Heart left ventricle (tissue), 16 donors: ENCODE measurements at regions not wholly inside any gene's neighbourhood (a gene's known extent, or its start where the extent isn't known, plus 50 kb on each side); places are given as distances from the start of the nearest gene placed in this dataset.
A peak's percentile ranks its signal among the peaks of the same experiment; 100 is the strongest.

Experiments used
- ATAC-seq, 4 donors: fragments of 200-7000 bp; cut with Tn5 transposase; one replicate each; pipeline ENCODE4 v1.9.1; 2020 to 2022; ENCODE audit warnings: moderate library complexity in 4 of 4, mild to moderate bottlenecking in 3 of 4, moderate number of reproducible peaks in 1 of 4
- DNase-seq, 5 donors: peaks; one replicate each; pipeline ENCODE4 v3.0.0-alpha.2; 2020
- H3K27ac ChIP-seq, 12 donors: fragments of 200-600 bp; sonication (generic) in 4 of 12; one replicate each; pipeline versions ENCODE4 v1.5.0 to v1.8.0; 2016 to 2022; ENCODE audit warnings: mild to moderate bottlenecking in 2 of 12
- H3K27me3 ChIP-seq, 9 donors: fragments of 200-600 bp; sonication (generic) in 2 of 9; one replicate each; pipeline versions ENCODE4 v1.5.1 to v1.8.0; 2016 to 2022; ENCODE audit warnings: mild to moderate bottlenecking in 3 of 9
- H3K36me3 ChIP-seq, 9 donors: fragments of 200-600 bp; sonication (generic) in 2 of 9; one replicate each; pipeline versions ENCODE4 v1.5.0 to v1.8.0; 2018 to 2022; ENCODE audit warnings: mild to moderate bottlenecking in 2 of 9
- H3K4me1 ChIP-seq, 12 donors: fragments of 200-600 bp; sonication (generic) in 4 of 12; one replicate each; pipeline versions ENCODE4 v1.5.0 to v1.8.0; 2016 to 2022; ENCODE audit warnings: mild to moderate bottlenecking in 3 of 12
- H3K4me3 ChIP-seq, 12 donors: fragments of 200-600 bp; sonication (generic) in 4 of 12; one replicate each; pipeline versions ENCODE4 v1.5.0 to v1.8.0; 2017 to 2022; ENCODE audit warnings: mild to moderate bottlenecking in 9 of 12, moderate library complexity in 4 of 12
- H3K9me3 ChIP-seq, 12 donors: fragments of 200-600 bp; sonication (generic) in 4 of 12; one replicate each; pipeline versions ENCODE4 v1.5.0 to v1.8.0; 2016 to 2022; ENCODE audit warnings: mild to moderate bottlenecking in 1 of 12
- CTCF ChIP-seq, 12 donors: fragments of 200-600 bp; sonication (generic) in 4 of 12; IDR thresholded peaks; one replicate each; pipeline versions ENCODE4 v1.5.0 to v1.8.0; 2018 to 2022; ENCODE audit warnings: antibody characterized with exemption in 12 of 12, mild to moderate bottlenecking in 5 of 12
- POLR2A ChIP-seq, 2 donors: fragments of 450-650 bp; IDR thresholded peaks; one replicate each; pipeline ENCODE4 v1.6.1; 2017; ENCODE audit warnings: antibody characterized with exemption in 2 of 2, mild to moderate bottlenecking in 2 of 2, moderate library complexity in 2 of 2
- WGBS, 4 donors: extraction: QIAGEN DNeasy Blood & Tissue Kit in 2 of 4; methylation state at CpG; one replicate each; pipeline versions ENCODE4 v1.1.5 to v1.1.7; 2013 to 2018; 5-methylcytosine and 5-hydroxymethylcytosine counted together
- intact Hi-C, 10 donors: fragments of 100-400 bp; cut with DNase I; formaldehyde crosslinking; loops; one replicate each; pipeline versions ENCODE4 v1.11.1 to v1.14.2; 2022
- donor health status: ischemic (EF 13 %, LVEDD 7.1; RV severe dilation, severe dysfunction).
- donor health status: healthy with polysubstance abuse.
- donor health status: DM: no; HTN: yes; CAD: no.
- donor health status: DM: no; HTN: no; CAD: no.
- donor health status: ischemic (EF 25% LVEDD 6.9; RV normal size, moderate dysfunction).
- donor health status: ischemic (EF 25% LVEDD 5.7; RV mildly dilated, moderate dysfunction).
- donor health status: healthy.
- donor health status: DM: yes; HTN: yes; CAD: no.
- donor health status: ischemic (EF 35%, LVEDD 5.7; RV mildly dilated, moderate dysfunction).
- donor health status: nonischemic (EF 11% LVEDD 7.7; RV severe dilation, severe dysfunction).
- donor health status: DM: yes; HTN: yes; CAD: no.
- donor health status: PGD.
- donor health status: ischemic (EF 29% LVEDD 5.4; RV normal size, mild dysfunction).
- donor health status: nonischemic (EF 23%, LVEDD 6.1; RV moderate dilation, normal function).

DNA sequence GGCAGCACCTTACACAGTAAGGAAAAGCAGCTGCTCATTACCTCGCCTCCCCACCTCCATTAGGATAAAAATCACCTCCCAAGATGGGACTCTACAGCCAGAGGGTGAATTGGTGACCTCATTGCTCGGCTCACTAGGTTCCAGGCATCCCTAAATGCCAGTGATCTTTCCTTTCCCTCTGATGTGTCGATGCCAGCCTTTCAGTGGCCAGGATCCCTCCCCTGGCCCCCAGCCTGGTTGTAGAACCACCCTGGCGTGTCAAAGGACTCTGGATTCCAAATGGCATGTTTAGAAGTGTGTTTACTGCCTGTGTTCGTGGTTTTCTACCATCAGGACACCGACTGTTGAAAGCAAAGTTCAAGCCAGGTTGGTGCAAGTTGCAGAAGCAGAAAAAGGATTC is 72.1 kb upstream of the LYRM9 start:
- H3K4me3 ChIP-seq: no peak overlapping the region
- no peak for ATAC-seq
- TF ChIP-seq POLR2A (IDR thresholded peaks at IDR 0.05) (no peak), CTCF (IDR thresholded peaks at IDR 0.05) (no peak)
- H3K27me3 ChIP-seq: no peaks in the 10 kb centered on the region
- intact Hi-C loops: loop anchor here in 1 of 10 donors (10.0 kb wide), 1 partner anchor 50 kb away; no protein-coding TSS in a partner anchor
- peaks cover 0 to 16% (median 0%) of the 10 kb centered on the region in 12 donors for H3K4me1 ChIP-seq
- H3K36me3 ChIP-seq: no peaks in the 10 kb centered on the region
- 74 to 81% (median 79%) methylated on average over 6 of the region's 6 CpGs for WGBS, 4 donors
- no peaks in the 10 kb centered on the region for H3K9me3 ChIP-seq
- no peak overlapping the region for H3K27ac ChIP-seq
- no peak for DNase-seq

GRCh38 chr17:27968206-27968732 is 74.2 kb upstream of the NLK start:
- intact Hi-C loops: loop anchor here in 2 of 10 donors (2.0 to 10.0 kb wide), 2 partner anchors 47 kb away; no protein-coding TSS in a partner anchor
- peak; percentile 91 to 97 (median 96) for ATAC-seq
- H3K4me3 ChIP-seq: no peak overlapping the region
- H3K27ac ChIP-seq: peak overlapping the region in 4 of 12 donors; percentile 18 to 38 (median 32)
- 44 to 56% (median 52%) methylated on average over 8 of the region's 8 CpGs for WGBS, 4 donors
- DNase-seq: peak; percentile 55 to 83 (median 69)
- no peaks in the 10 kb centered on the region for H3K36me3 ChIP-seq
- H3K4me1 ChIP-seq: peaks cover 0 to 16% (median 0%) of the 10 kb centered on the region in 12 donors
- H3K27me3 ChIP-seq: no peaks in the 10 kb centered on the region
- TF ChIP-seq POLR2A (IDR thresholded peaks at IDR 0.05) (no peak), CTCF (IDR thresholded peaks at IDR 0.05) (no peak)
- no peaks in the 10 kb centered on the region for H3K9me3 ChIP-seq

DNA sequence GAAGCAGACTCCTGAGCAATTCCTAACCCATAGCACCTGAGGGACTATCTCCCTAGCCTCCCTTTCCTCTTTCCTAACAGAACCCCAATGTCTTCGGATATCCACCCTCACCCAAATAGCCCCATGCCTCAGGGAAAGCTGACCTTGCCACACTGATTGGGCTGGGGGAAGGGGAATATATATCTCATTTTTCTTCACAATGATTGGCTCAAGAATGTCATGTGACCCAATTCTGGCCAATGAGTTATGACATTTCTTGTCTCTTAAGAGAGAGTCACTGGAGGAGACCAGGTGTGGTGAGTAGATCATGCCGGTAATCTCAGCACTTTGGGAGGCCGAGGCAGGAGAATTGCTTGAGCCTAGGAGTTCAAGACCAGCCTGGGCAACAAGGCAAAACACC is 71.9 kb upstream of the NLK start:
- ATAC-seq (no peak), DNase-seq (no peak)
- TF ChIP-seq POLR2A (IDR thresholded peaks at IDR 0.05): no peak
- TF ChIP-seq CTCF (IDR thresholded peaks at IDR 0.05): no peak
- Histone ChIP-seq H3K9me3 (no peaks in the 10 kb centered on the region), H3K4me1 (peaks cover 0 to 16% (median 0%) of the 10 kb centered on the region in 12 donors), H3K27me3 (no peaks in the 10 kb centered on the region), H3K4me3 (no peak overlapping the region), H3K27ac (no peak overlapping the region), H3K36me3 (no peaks in the 10 kb centered on the region)
- intact Hi-C loops: no loop called here
- 93 to 95% (median 94%) methylated on average over 3 of the region's 3 CpGs for WGBS, 4 donors

- ATAC-seq (no peak), DNase-seq (no peak)
- no peak overlapping the region for H3K27ac ChIP-seq
- H3K9me3 ChIP-seq: no peaks in the 10 kb centered on the region
- WGBS, 4 donors: 86 to 91% (median 88%) methylated on average over 5 of the region's 5 CpGs
- peaks cover 0 to 7% (median 0%) of the 10 kb centered on the region in 12 donors for H3K4me1 ChIP-seq
- no peak for TF ChIP-seq POLR2A (IDR thresholded peaks at IDR 0.05)
- intact Hi-C loops: no loop called here
- H3K27me3 ChIP-seq: no peaks in the 10 kb centered on the region
- H3K36me3 ChIP-seq: no peaks in the 10 kb centered on the region
- no peak overlapping the region for H3K4me3 ChIP-seq
These were observed 69.0 kb upstream of the NLK start for GRCh38 chr17:27973258-27974044.
